IMR-90 (cell line): ENCODE measurements at regions not wholly inside any gene's neighbourhood (a gene's known extent, or its start where the extent isn't known, plus 50 kb on each side); places are given as distances from the start of the nearest gene placed in this dataset.

ENCODE experiments used
- CEBPB ChIP-seq: IDR thresholded peaks from 2 replicates; pipeline ENCODE4 v1.6.1; 2012; ENCODE audit warnings: low read depth, low read length, improper control_type of control experiment
- CHD1 ChIP-seq: IDR thresholded peaks from 2 replicates; pipeline ENCODE4 v1.6.1; 2012; ENCODE audit warnings: low read depth, low read length, improper control_type of control experiment
- FOS ChIP-seq: fragments of 150-350 bp; IDR thresholded peaks from 2 replicates; pipeline ENCODE4 v1.6.1; 2016; ENCODE audit warnings: low read depth, low read length
- MAFK ChIP-seq: IDR thresholded peaks from 2 replicates; pipeline ENCODE4 v1.6.1; 2012; ENCODE audit warnings: low read depth, low read length, improper control_type of control experiment
- MAZ ChIP-seq: IDR thresholded peaks from 2 replicates; pipeline ENCODE4 v1.6.1; 2012; ENCODE audit warnings: low read depth, mild to moderate bottlenecking, low read length, improper control_type of control experiment, moderate library complexity, borderline replicate concordance
- MXI1 ChIP-seq: IDR thresholded peaks from 2 replicates; pipeline ENCODE4 v1.6.1; 2012; ENCODE audit warnings: low read depth, mild to moderate bottlenecking, low read length, moderate library complexity, borderline replicate concordance
- POLR2A ChIP-seq: IDR thresholded peaks from 2 replicates; pipeline ENCODE4 v1.6.1; 2012; ENCODE audit warnings: mild to moderate bottlenecking, low read depth, low read length
- RAD21 ChIP-seq: IDR thresholded peaks from 2 replicates; pipeline ENCODE4 v1.6.1; 2012; ENCODE audit warnings: low read length, improper control_type of control experiment
- RFX5 ChIP-seq: IDR thresholded peaks from 2 replicates; pipeline ENCODE4 v1.8.0; 2012; ENCODE audit warnings: low read depth, mild to moderate bottlenecking, low read length, moderate library complexity
- TF ChIP-seq, protein P1 (sequence below): conservative IDR thresholded peaks from 2 replicates; pipeline ENCODE4 v1.5.1; 2012; ENCODE audit warnings: mild to moderate bottlenecking, low read depth, low read length, improper control_type of control experiment
- TF ChIP-seq, protein P2 (sequence below): fragments of 150-350 bp; IDR thresholded peaks from 2 replicates; pipeline ENCODE4 v1.6.1; 2017; ENCODE audit warnings: mild to moderate bottlenecking, antibody characterized with exemption, low read length, low read depth

DNA sequence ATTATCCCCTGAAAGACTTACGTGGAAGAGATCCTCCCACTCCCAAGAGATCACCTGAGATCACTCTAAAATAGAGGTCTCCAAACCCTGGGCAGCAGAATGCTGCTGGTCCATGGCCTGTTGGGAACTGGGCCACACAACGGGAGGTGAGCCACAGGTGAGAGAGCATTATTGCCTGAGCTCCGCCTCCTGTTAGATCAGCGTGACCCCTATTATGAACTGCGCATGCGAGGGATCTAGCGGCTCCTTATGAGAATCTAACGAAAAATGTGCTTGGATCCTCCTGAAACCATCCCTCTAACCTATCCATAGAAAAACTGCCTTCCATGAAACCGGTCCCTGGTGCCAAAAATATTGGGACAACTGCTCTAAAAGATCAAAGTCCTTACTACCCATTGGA, 1057.4 kb downstream of the EPHA7 start:
- TF ChIP-seq RAD21 (no peak), POLR2A (no peak), MAFK (no peak), CEBPB (no peak), RFX5 (no peak), CHD1 (no peak), FOS (no peak), MXI1 (no peak), MAZ (no peak)
- TF ChIP-seq, protein P1, sequence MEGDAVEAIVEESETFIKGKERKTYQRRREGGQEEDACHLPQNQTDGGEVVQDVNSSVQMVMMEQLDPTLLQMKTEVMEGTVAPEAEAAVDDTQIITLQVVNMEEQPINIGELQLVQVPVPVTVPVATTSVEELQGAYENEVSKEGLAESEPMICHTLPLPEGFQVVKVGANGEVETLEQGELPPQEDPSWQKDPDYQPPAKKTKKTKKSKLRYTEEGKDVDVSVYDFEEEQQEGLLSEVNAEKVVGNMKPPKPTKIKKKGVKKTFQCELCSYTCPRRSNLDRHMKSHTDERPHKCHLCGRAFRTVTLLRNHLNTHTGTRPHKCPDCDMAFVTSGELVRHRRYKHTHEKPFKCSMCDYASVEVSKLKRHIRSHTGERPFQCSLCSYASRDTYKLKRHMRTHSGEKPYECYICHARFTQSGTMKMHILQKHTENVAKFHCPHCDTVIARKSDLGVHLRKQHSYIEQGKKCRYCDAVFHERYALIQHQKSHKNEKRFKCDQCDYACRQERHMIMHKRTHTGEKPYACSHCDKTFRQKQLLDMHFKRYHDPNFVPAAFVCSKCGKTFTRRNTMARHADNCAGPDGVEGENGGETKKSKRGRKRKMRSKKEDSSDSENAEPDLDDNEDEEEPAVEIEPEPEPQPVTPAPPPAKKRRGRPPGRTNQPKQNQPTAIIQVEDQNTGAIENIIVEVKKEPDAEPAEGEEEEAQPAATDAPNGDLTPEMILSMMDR = no peak
- TF ChIP-seq, protein P2, sequence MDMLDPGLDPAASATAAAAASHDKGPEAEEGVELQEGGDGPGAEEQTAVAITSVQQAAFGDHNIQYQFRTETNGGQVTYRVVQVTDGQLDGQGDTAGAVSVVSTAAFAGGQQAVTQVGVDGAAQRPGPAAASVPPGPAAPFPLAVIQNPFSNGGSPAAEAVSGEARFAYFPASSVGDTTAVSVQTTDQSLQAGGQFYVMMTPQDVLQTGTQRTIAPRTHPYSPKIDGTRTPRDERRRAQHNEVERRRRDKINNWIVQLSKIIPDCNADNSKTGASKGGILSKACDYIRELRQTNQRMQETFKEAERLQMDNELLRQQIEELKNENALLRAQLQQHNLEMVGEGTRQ = no peak
